SK-N-SH (cell line): ENCODE measurements at regions not wholly inside any gene's neighbourhood (a gene's known extent, or its start where the extent isn't known, plus 50 kb on each side); places are given as distances from the start of the nearest gene placed in this dataset.

Source experiments
- CTCF ChIA-PET: fragments of 300-600, 350-600 bp; formaldehyde crosslinking; extraction: SDS; loops from one replicate; lab custom pipeline; 2021; lab: Yijun Ruan, JAX
- POLR2A ChIA-PET: fragments of 350-600 bp; sonication (Branson Sonifier 250); formaldehyde crosslinking; extraction: SDS; loops from one replicate; lab custom pipeline; 2020; ENCODE audit warnings: antibody characterized with exemption, inconsistent platforms; lab: Yijun Ruan, JAX
- DNase-seq: peaks from one replicate; pipeline ENCODE4 v3.0.0; 2012
- H2AFZ ChIP-seq: fragments of 200-600 bp; sonication (generic); 2 replicates; pipeline ENCODE4 v1.8.1; 2016; ENCODE audit warnings: antibody characterized with exemption, mild to moderate bottlenecking, low read depth
- H3F3A ChIP-seq: fragments of 200-600 bp; sonication (generic); replicated peaks from 2 replicates; pipeline ENCODE3; 2016; ENCODE audit warnings: antibody characterized with exemption, mild to moderate bottlenecking; ENCODE audit not compliant: insufficient read depth
- H3K27ac ChIP-seq, 2 experiments: fragments of 200-500 bp in 1 of 2; fragments of 200-600 bp in 1 of 2; sonication (Bioruptor generic) in 1 of 2; sonication (generic), shearing (Covaris generic) in 1 of 2; 2 replicates each; pipeline versions ENCODE4 v1.5.1 to v1.6.1; 2014 to 2016; ENCODE audit warnings: low read depth in 2 of 2, inconsistent platforms in 1 of 2, low read length in 1 of 2, mild to moderate bottlenecking in 1 of 2, mixed read lengths in 1 of 2
- H3K27me3 ChIP-seq: fragments of 200-600 bp; sonication (generic), shearing (Covaris generic); 2 replicates; pipeline ENCODE4 v1.6.1; 2016; ENCODE audit warnings: mixed run types; ENCODE audit not compliant: insufficient read depth
- H3K36me3 ChIP-seq, 2 experiments: fragments of 200-500 bp in 1 of 2; fragments of 200-600 bp in 1 of 2; sonication (Bioruptor generic) in 1 of 2; sonication (generic) in 1 of 2; replicated peaks in 1 of 2; 2 replicates each; pipeline versions ENCODE3 to v1.5.1; 2014 to 2016; ENCODE audit warnings: low read length in 1 of 2, mild to moderate bottlenecking in 1 of 2; ENCODE audit not compliant: insufficient read depth in 2 of 2, control insufficient read depth in 1 of 2
- H3K4me1 ChIP-seq, 2 experiments: fragments of 200-500 bp in 1 of 2; fragments of 200-600 bp in 1 of 2; sonication (Bioruptor generic) in 1 of 2; sonication (generic), shearing (Covaris generic) in 1 of 2; 2 replicates each; pipeline versions ENCODE4 v1.5.1 to v1.6.1; 2014 to 2016; ENCODE audit warnings: low read depth in 1 of 2, low read length in 1 of 2, mixed run types in 1 of 2; ENCODE audit not compliant: insufficient read depth in 2 of 2, control insufficient read depth in 1 of 2
- H3K4me2 ChIP-seq: fragments of 200-600 bp; sonication (generic), shearing (Covaris generic); 2 replicates; pipeline ENCODE4 v1.6.1; 2017; ENCODE audit warnings: mixed run types
- H3K4me3 ChIP-seq, 2 experiments: fragments of 200-500 bp in 1 of 2; fragments of 200-600 bp in 1 of 2; sonication (Bioruptor generic) in 1 of 2; sonication (generic), shearing (Covaris generic) in 1 of 2; 2 replicates each; pipeline versions ENCODE4 v1.5.1 to v1.8.1; 2014 to 2016; ENCODE audit warnings: low read depth in 2 of 2, inconsistent platforms in 1 of 2, low read length in 1 of 2, mild to moderate bottlenecking in 1 of 2, mixed read lengths in 1 of 2, moderate library complexity in 1 of 2
- H3K79me2 ChIP-seq: fragments of 200-600 bp; sonication (generic); 2 replicates; pipeline ENCODE4 v1.8.1; 2017; ENCODE audit warnings: mild to moderate bottlenecking; ENCODE audit not compliant: insufficient read depth
- H3K9ac ChIP-seq: fragments of 200-600 bp; sonication (generic); 2 replicates; pipeline ENCODE4 v1.6.1; 2017; ENCODE audit warnings: mixed run types
- H3K9me2 ChIP-seq: fragments of 200-600 bp; sonication (generic); 2 replicates; pipeline ENCODE4 v1.6.1; 2017; ENCODE audit warnings: mixed run types
- H3K9me3 ChIP-seq: fragments of 200-600 bp; sonication (generic); 2 replicates; pipeline ENCODE4 v1.6.1; 2017; ENCODE audit warnings: mixed run types, mild to moderate bottlenecking, moderate library complexity
- H4K20me1 ChIP-seq: fragments of 200-600 bp; sonication (generic); 2 replicates; pipeline ENCODE4 v1.6.1; 2017; ENCODE audit warnings: mild to moderate bottlenecking, mixed run types; ENCODE audit not compliant: insufficient read depth
- CHD2 ChIP-seq: fragments of 150-350 bp; IDR thresholded peaks from 2 replicates; pipeline ENCODE4 v1.6.1; 2018; ENCODE audit warnings: low read length; ENCODE audit not compliant: partially characterized antibody
- ELF1 ChIP-seq: IDR thresholded peaks from 2 replicates; pipeline ENCODE4 v1.4.0; 2012
- EZH2phosphoT487 ChIP-seq: fragments of 200-600 bp; sonication (generic); IDR thresholded peaks from 2 replicates; pipeline ENCODE4 v1.6.1; 2017; ENCODE audit warnings: low read depth, mixed run types, mild to moderate bottlenecking, antibody characterized with exemption, moderate library complexity, borderline replicate concordance
- FOSL2 ChIP-seq: IDR thresholded peaks from 2 replicates; pipeline ENCODE4 v1.4.0; 2012; ENCODE audit warnings: low read depth, mild to moderate bottlenecking, moderate library complexity, borderline replicate concordance
- FOXJ3 ChIP-seq: sonication (generic); formaldehyde crosslinking; IDR thresholded peaks from 2 replicates; pipeline ENCODE4 v1.5.1; 2020; ENCODE audit warnings: mild to moderate bottlenecking, missing genetic modification reagents
- FOXM1 ChIP-seq: IDR thresholded peaks from 2 replicates; pipeline ENCODE4 v1.4.0; 2012; ENCODE audit warnings: low read depth, mild to moderate bottlenecking
- GABPA ChIP-seq: IDR thresholded peaks from 2 replicates; pipeline ENCODE4 v1.4.0; 2012; ENCODE audit warnings: low read depth, mild to moderate bottlenecking
- GATA2 ChIP-seq: sonication (generic); formaldehyde crosslinking; IDR thresholded peaks from 2 replicates; pipeline ENCODE4 v1.5.0; 2020; ENCODE audit warnings: mild to moderate bottlenecking, missing genetic modification reagents
- JUND ChIP-seq: IDR thresholded peaks from 2 replicates; pipeline ENCODE4 v1.4.0; 2012
- MEF2A ChIP-seq: IDR thresholded peaks from 2 replicates; pipeline ENCODE4 v1.4.0; 2012; ENCODE audit warnings: low read depth, borderline replicate concordance
- NRF1 ChIP-seq: IDR thresholded peaks from 2 replicates; pipeline ENCODE4 v1.6.1; 2012; ENCODE audit warnings: low read depth, mild to moderate bottlenecking, low read length
- POLR2AphosphoS5 ChIP-seq: IDR thresholded peaks from 2 replicates; pipeline ENCODE4 v1.6.1; 2012; ENCODE audit warnings: low read depth, low read length
- RAD21 ChIP-seq: IDR thresholded peaks from 2 replicates; pipeline ENCODE4 v1.6.1; 2012; ENCODE audit warnings: mild to moderate bottlenecking, low read length
- RCOR1 ChIP-seq: fragments of 150-350 bp; IDR thresholded peaks from 2 replicates; pipeline ENCODE4 v1.6.1; 2017; ENCODE audit warnings: antibody characterized with exemption, low read length
- RFX5 ChIP-seq: IDR thresholded peaks from 2 replicates; pipeline ENCODE4 v1.6.1; 2012; ENCODE audit warnings: mild to moderate bottlenecking, improper control_type of control experiment, low read length
- RXRA ChIP-seq: IDR thresholded peaks from 2 replicates; pipeline ENCODE4 v1.4.0; 2012; ENCODE audit warnings: low read depth, mild to moderate bottlenecking, borderline replicate concordance
- SIN3A ChIP-seq: IDR thresholded peaks from 2 replicates; pipeline ENCODE4 v1.6.1; 2012; ENCODE audit warnings: low read depth, mild to moderate bottlenecking, low read length, moderate library complexity, borderline replicate concordance
- TEAD4 ChIP-seq: IDR thresholded peaks from 2 replicates; pipeline ENCODE4 v1.4.0; 2012; ENCODE audit warnings: mild to moderate bottlenecking, borderline replicate concordance; ENCODE audit not compliant: insufficient read depth
- WGBS: methylation state at CpG from one replicate; pipeline ENCODE4 v1.1.6; 2017; ENCODE audit warnings: low lambda C conversion rate; 5-methylcytosine and 5-hydroxymethylcytosine counted together
- TF ChIP-seq, protein P1 (sequence below): fragments of 150-350 bp; IDR thresholded peaks from 2 replicates; pipeline ENCODE4 v1.6.1; 2017; ENCODE audit warnings: antibody characterized with exemption, low read length, low read depth, borderline replicate concordance
- TF ChIP-seq, protein P2 (sequence below): IDR thresholded peaks from 2 replicates; pipeline ENCODE4 v1.4.0; 2012; ENCODE audit warnings: low read depth

DNA sequence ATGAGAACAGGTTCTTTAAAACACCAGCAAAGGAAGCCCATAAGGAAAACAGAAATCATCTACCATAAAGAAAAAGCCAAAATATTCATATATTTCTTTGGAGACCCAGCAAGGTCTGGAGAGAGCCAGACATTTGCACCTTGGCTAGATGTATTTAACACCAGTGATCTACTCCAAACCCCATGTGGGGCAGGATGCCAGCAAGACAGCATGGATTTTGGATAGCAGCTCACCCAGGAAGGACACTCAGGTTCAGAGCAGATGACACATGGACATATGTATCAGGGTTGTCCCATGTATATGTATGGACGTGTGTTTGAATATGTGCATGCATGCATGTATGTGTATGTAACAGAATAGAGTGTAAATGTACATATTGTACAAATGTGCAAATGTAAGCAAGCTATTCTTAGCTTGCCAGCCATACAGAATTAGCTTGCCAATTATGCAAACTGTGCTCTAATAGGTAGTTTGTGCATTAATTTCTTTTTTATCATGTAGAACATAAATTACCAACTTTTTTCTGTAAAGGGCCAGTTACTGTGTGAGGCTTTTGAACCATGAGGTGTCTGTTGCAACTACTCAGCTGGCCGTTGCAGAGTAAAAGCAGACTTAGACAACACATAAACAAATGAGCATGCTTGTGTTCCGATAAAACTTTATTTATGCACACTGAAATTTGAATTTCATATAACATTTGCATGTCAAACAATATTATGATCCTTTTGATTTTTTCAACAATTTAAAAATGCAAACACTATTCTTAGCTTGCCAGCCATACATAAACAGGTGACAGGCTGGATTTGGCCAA is 73.5 kb upstream of the KAZN start:
- Histone ChIP-seq H4K20me1 (no peaks in the 10 kb centered on the region), H3K4me1 (no peaks in the 10 kb centered on the region), H3K9me2 (no peaks in the 10 kb centered on the region), H3K27me3 (no peaks in the 10 kb centered on the region), H3K4me2 (no peak overlapping the region), H3K4me3 (no peak overlapping the region), H3K27ac (no peak overlapping the region), H3K9me3 (no peaks in the 10 kb centered on the region), H3F3A (no peaks in the 10 kb centered on the region), H2AFZ (no peak overlapping the region), H3K36me3 (no peaks in the 10 kb centered on the region), H3K9ac (no peak overlapping the region), H3K79me2 (no peaks in the 10 kb centered on the region)
- DNase-seq, result no peak
- TF ChIP-seq GABPA, result no peak
- no peak for TF ChIP-seq GATA2 (CRISPR knock-in tag)
- no peak for TF ChIP-seq EZH2phosphoT487
- TF ChIP-seq, protein P1, sequence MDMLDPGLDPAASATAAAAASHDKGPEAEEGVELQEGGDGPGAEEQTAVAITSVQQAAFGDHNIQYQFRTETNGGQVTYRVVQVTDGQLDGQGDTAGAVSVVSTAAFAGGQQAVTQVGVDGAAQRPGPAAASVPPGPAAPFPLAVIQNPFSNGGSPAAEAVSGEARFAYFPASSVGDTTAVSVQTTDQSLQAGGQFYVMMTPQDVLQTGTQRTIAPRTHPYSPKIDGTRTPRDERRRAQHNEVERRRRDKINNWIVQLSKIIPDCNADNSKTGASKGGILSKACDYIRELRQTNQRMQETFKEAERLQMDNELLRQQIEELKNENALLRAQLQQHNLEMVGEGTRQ, result no peak
- TF ChIP-seq ELF1, result no peak
- WGBS, result 20% methylated on average over 3 of the region's 3 CpGs
- POLR2A ChIA-PET, result no interaction called here
- CTCF ChIA-PET, result interaction anchor here (0.7 to 0.8 kb wide), 2 partner anchors 15 to 16 kb away, joined by 3 read pairs; no protein-coding TSS in a partner anchor

DNA sequence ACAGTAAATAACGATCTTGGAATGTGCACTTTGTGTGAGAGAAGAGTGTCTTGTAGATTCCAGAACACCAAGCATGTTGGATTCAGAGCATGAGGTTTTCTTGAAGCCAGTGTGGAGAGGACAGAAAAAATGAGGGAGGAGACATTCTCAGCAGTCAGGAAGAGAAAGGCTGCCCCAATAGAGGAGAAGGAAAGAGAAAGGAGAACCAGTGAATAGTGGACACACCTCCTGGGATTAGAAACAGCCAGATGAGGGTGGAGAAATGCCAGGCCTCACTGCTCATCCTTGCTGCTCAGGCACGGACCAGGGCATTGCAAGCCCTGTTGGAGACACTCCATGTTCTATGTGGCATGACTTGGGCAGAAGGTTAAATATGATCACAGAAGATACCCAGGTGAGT is 69.0 kb upstream of the KAZN start:
- DNase-seq, result no peak
- Histone ChIP-seq H3K36me3 (no peaks in the 10 kb centered on the region), H3K4me2 (no peak overlapping the region), H3K9ac (no peak overlapping the region), H4K20me1 (no peaks in the 10 kb centered on the region), H3K9me3 (no peaks in the 10 kb centered on the region), H2AFZ (no peak overlapping the region), H3K79me2 (no peaks in the 10 kb centered on the region), H3K27me3 (no peaks in the 10 kb centered on the region), H3F3A (no peaks in the 10 kb centered on the region), H3K9me2 (no peaks in the 10 kb centered on the region), H3K27ac (no peak overlapping the region), H3K4me3 (no peak overlapping the region; a peak in 1 of 4 replicates)
- WGBS, result 2% methylated on average over 2 of the region's 2 CpGs
- POLR2A ChIA-PET, result no interaction called here
- TF ChIP-seq ELF1, result no peak
- TF ChIP-seq, protein P2, sequence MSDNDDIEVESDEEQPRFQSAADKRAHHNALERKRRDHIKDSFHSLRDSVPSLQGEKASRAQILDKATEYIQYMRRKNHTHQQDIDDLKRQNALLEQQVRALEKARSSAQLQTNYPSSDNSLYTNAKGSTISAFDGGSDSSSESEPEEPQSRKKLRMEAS, result no peak
- no peak for TF ChIP-seq FOXJ3 (CRISPR knock-in tag)
- no peak for TF ChIP-seq MEF2A
- no peak for TF ChIP-seq RAD21
- TF ChIP-seq RFX5, result no peak
- no peak for TF ChIP-seq JUND
- no peak for TF ChIP-seq EZH2phosphoT487
- no peak for TF ChIP-seq NRF1
- TF ChIP-seq TEAD4, result no peak
- no peak for TF ChIP-seq POLR2AphosphoS5
- no peak for TF ChIP-seq FOSL2
- TF ChIP-seq, protein P1, result no peak
- TF ChIP-seq FOXM1, result no peak
- TF ChIP-seq RCOR1, result no peak
- TF ChIP-seq CHD2, result no peak
- no peak for TF ChIP-seq SIN3A
- TF ChIP-seq RXRA, result no peak
- TF ChIP-seq, all 33 proteins: peak for 0
- no peaks in the 10 kb centered on the region for H3K4me1 ChIP-seq
- CTCF ChIA-PET, result no interaction called here
